HepG2 (cell line): ENCODE measurements at regions not wholly inside any gene's neighbourhood (a gene's known extent, or its start where the extent isn't known, plus 50 kb on each side); places are given as distances from the start of the nearest gene placed in this dataset.

ENCODE experiments used
- ATAC-seq: fragments of 200-7000 bp; cut with Tn5 transposase; 3 replicates; pipeline ENCODE4 v1.9.1; 2020; ENCODE audit warnings: mild to moderate bottlenecking, moderate library complexity
- BruUV-seq: library from RNA; stranded (reverse); fragments of 400-500 nt; replicated peaks from 2 replicates; lab custom pipeline; 2021; lab: Mats Ljungman, UMichigan
- CTCF ChIA-PET: fragments of 300-600 bp; formaldehyde crosslinking; extraction: SDS; loops from one replicate; lab custom pipeline; 2021; ENCODE audit warnings: low total read pairs, inconsistent platforms, low intra/inter-chr PET ratio; lab: Yijun Ruan, JAX
- POLR2A ChIA-PET: fragments of 350-600 bp; sonication (Branson Sonifier 250); formaldehyde crosslinking; loops from one replicate; lab custom pipeline; 2020; ENCODE audit warnings: antibody characterized with exemption, inconsistent platforms; lab: Yijun Ruan, JAX
- DNase-seq: peaks from one replicate; pipeline ENCODE4 v3.0.0-alpha.2; 2015; ENCODE audit warnings: low spot score
- FAIRE-seq: peaks from 3 replicates; lab custom pipeline; 2011; peaks lifted over from hg19 to GRCh38; lab: Jason Lieb, UNC
- H2AFZ ChIP-seq: one replicate; pipeline ENCODE4 v1.6.1; 2011; ENCODE audit warnings: low read length, inconsistent platforms
- H3K27ac ChIP-seq: fragments of 300-600 bp; 3 replicates; pipeline ENCODE4 v1.8.0; 2011; ENCODE audit warnings: mixed run types, mild to moderate bottlenecking, mixed read lengths, low read length, inconsistent platforms; ENCODE audit not compliant: insufficient read depth; ENCODE audit errors: extremely low read length
- H3K27me3 ChIP-seq, 2 experiments: fragments of 200-600 bp in 1 of 2; 2 replicates in 1 of 2; 3 replicates in 1 of 2; pipeline versions ENCODE4 v1.6.0 to v1.8.0; 2011; ENCODE audit warnings: low read length in 2 of 2, mild to moderate bottlenecking in 2 of 2, moderate library complexity in 2 of 2, inconsistent platforms in 1 of 2; ENCODE audit not compliant: insufficient read depth in 2 of 2, control insufficient read depth in 1 of 2
- H3K36me3 ChIP-seq, 2 experiments: fragments of 200-600 bp in 1 of 2; replicated peaks in 1 of 2; 2 replicates in 1 of 2; 3 replicates in 1 of 2; pipeline versions ENCODE4 v1.5.1 to v1.8.0; 2011; ENCODE audit warnings: low read length in 2 of 2, inconsistent platforms in 1 of 2; ENCODE audit not compliant: insufficient read depth in 2 of 2, control insufficient read depth in 1 of 2
- H3K4me1 ChIP-seq: 2 replicates; pipeline ENCODE4 v1.5.1; 2012; ENCODE audit warnings: low read length, inconsistent platforms; ENCODE audit not compliant: insufficient read depth
- H3K4me2 ChIP-seq: 2 replicates; pipeline ENCODE4 v1.6.0; 2011; ENCODE audit warnings: low read depth, low read length, inconsistent platforms
- H3K4me3 ChIP-seq, 3 experiments: fragments of 200-600 bp in 1 of 3; sonication (generic), shearing (Covaris generic) in 1 of 3; replicated peaks in 1 of 3; 2 replicates each; pipeline ENCODE4 v1.5.1; 2011 to 2016; ENCODE audit warnings: low read length in 3 of 3, inconsistent platforms in 2 of 3, low read depth in 2 of 3, mild to moderate bottlenecking in 2 of 3, control low read depth in 1 of 3, mixed read lengths in 1 of 3; ENCODE audit not compliant: insufficient read depth in 1 of 3
- H3K79me2 ChIP-seq: one replicate; pipeline ENCODE4 v1.6.1; 2011; ENCODE audit warnings: low read length, inconsistent platforms; ENCODE audit not compliant: insufficient read depth
- H3K9ac ChIP-seq: 2 replicates; pipeline ENCODE4 v1.6.0; 2011; ENCODE audit warnings: mild to moderate bottlenecking, low read depth, low read length, inconsistent platforms; ENCODE audit not compliant: insufficient read depth
- H3K9me3 ChIP-seq: 2 replicates; pipeline ENCODE4 v1.5.1; 2012; ENCODE audit warnings: mild to moderate bottlenecking, low read length
- H4K20me1 ChIP-seq: 2 replicates; pipeline ENCODE4 v1.6.0; 2011; ENCODE audit warnings: inconsistent platforms, mild to moderate bottlenecking, low read length, moderate library complexity; ENCODE audit not compliant: insufficient read depth
- CENPT ChIP-seq: sonication (generic); formaldehyde crosslinking; IDR thresholded peaks from 2 replicates; pipeline ENCODE4 v1.8.0; 2022; ENCODE audit warnings: low read depth, mild to moderate bottlenecking, moderate library complexity, missing genetic modification reagents
- ZFP62 ChIP-seq: sonication (generic); formaldehyde crosslinking; IDR thresholded peaks from 2 replicates; pipeline ENCODE4 v1.4.0; 2020; ENCODE audit warnings: missing genetic modification reagents
- ZNF687 ChIP-seq: sonication (generic); formaldehyde crosslinking; IDR thresholded peaks from 2 replicates; pipeline ENCODE4 v1.5.1; 2020; ENCODE audit warnings: mild to moderate bottlenecking, missing genetic modification reagents, moderate library complexity
- WGBS: methylation state at CpG from one replicate; pipeline ENCODE4 v1.1.6; 2017; ENCODE audit warnings: low lambda C conversion rate; 5-methylcytosine and 5-hydroxymethylcytosine counted together
- in situ Hi-C: cut with HindIII; loops from 2 replicates; pipeline ENCODE4 v1.10.0; 2017; ENCODE audit warnings: low pct_unique_long_range_greater_than_20kb; ENCODE audit not compliant: extremely low pct_ligation_motif_present
- intact Hi-C: fragments of 100-400 bp; cut with micrococcal nuclease; formaldehyde crosslinking; loops from one replicate; pipeline ENCODE4 v1.10.0; 2022; ENCODE audit not compliant: unreplicated experiment
- TF ChIP-seq, protein P1 (sequence below): sonication (generic); formaldehyde crosslinking; IDR thresholded peaks from 2 replicates; pipeline ENCODE4; 2020; ENCODE audit warnings: missing genetic modification reagents, mild to moderate bottlenecking, borderline replicate concordance
- TF ChIP-seq, protein P2 (sequence below), 2 experiments: fragments of 450-650 bp in 1 of 2; sonication (generic) in 1 of 2; formaldehyde crosslinking in 1 of 2; IDR thresholded peaks; 2 replicates each; pipeline versions ENCODE4 v1.6.1 to v1.8.0; 2016 to 2022; ENCODE audit warnings: antibody characterized with exemption in 1 of 2, mild to moderate bottlenecking in 1 of 2, missing genetic modification reagents in 1 of 2

GRCh38 chr2:239473211-239473805 is 72.5 kb upstream of the HDAC4 start:
- Histone ChIP-seq H2AFZ (no peak overlapping the region), H4K20me1 (no peaks in the 10 kb centered on the region), H3K4me3 (no peak overlapping the region), H3K9ac (no peak overlapping the region), H3K79me2 (no peaks in the 10 kb centered on the region), H3K36me3 (no peaks in the 10 kb centered on the region), H3K4me1 (no peaks in the 10 kb centered on the region), H3K9me3 (no peaks in the 10 kb centered on the region), H3K27ac (no peak overlapping the region), H3K4me2 (no peak overlapping the region), H3K27me3 (peaks cover 2 to 44% of the 10 kb centered on the region in 2 experiments; a peak in 3 of 5 replicates)
- no TSS peak for BruUV-seq
- in situ Hi-C loops = no loop called here
- ChIA-PET POLR2A (no interaction called here), CTCF (no interaction called here)
- intact Hi-C loops = no loop called here
- DNase-seq (no peak), FAIRE-seq (no peak), ATAC-seq (no peak)
- WGBS = 22% methylated on average over 7 of the region's 8 CpGs
- TF ChIP-seq ZNF687 (CRISPR knock-in tag) (no peak), ZFP62 (no peak), CENPT (CRISPR knock-in tag) (no peak)
- TF ChIP-seq, protein P1, sequence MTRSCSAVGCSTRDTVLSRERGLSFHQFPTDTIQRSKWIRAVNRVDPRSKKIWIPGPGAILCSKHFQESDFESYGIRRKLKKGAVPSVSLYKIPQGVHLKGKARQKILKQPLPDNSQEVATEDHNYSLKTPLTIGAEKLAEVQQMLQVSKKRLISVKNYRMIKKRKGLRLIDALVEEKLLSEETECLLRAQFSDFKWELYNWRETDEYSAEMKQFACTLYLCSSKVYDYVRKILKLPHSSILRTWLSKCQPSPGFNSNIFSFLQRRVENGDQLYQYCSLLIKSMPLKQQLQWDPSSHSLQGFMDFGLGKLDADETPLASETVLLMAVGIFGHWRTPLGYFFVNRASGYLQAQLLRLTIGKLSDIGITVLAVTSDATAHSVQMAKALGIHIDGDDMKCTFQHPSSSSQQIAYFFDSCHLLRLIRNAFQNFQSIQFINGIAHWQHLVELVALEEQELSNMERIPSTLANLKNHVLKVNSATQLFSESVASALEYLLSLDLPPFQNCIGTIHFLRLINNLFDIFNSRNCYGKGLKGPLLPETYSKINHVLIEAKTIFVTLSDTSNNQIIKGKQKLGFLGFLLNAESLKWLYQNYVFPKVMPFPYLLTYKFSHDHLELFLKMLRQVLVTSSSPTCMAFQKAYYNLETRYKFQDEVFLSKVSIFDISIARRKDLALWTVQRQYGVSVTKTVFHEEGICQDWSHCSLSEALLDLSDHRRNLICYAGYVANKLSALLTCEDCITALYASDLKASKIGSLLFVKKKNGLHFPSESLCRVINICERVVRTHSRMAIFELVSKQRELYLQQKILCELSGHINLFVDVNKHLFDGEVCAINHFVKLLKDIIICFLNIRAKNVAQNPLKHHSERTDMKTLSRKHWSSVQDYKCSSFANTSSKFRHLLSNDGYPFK (CRISPR knock-in tag) = no peak
- TF ChIP-seq, protein P2, sequence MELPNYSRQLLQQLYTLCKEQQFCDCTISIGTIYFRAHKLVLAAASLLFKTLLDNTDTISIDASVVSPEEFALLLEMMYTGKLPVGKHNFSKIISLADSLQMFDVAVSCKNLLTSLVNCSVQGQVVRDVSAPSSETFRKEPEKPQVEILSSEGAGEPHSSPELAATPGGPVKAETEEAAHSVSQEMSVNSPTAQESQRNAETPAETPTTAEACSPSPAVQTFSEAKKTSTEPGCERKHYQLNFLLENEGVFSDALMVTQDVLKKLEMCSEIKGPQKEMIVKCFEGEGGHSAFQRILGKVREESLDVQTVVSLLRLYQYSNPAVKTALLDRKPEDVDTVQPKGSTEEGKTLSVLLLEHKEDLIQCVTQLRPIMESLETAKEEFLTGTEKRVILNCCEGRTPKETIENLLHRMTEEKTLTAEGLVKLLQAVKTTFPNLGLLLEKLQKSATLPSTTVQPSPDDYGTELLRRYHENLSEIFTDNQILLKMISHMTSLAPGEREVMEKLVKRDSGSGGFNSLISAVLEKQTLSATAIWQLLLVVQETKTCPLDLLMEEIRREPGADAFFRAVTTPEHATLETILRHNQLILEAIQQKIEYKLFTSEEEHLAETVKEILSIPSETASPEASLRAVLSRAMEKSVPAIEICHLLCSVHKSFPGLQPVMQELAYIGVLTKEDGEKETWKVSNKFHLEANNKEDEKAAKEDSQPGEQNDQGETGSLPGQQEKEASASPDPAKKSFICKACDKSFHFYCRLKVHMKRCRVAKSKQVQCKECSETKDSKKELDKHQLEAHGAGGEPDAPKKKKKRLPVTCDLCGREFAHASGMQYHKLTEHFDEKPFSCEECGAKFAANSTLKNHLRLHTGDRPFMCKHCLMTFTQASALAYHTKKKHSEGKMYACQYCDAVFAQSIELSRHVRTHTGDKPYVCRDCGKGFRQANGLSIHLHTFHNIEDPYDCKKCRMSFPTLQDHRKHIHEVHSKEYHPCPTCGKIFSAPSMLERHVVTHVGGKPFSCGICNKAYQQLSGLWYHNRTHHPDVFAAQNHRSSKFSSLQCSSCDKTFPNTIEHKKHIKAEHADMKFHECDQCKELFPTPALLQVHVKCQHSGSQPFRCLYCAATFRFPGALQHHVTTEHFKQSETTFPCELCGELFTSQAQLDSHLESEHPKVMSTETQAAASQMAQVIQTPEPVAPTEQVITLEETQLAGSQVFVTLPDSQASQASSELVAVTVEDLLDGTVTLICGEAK (IDR thresholded peaks at IDR 0.05) = no peak
- TF ChIP-seq, protein P2 (CRISPR knock-in tag; IDR thresholded peaks at IDR 0.05) = no peak
